ENCODE measurements at regions not wholly inside any gene's neighbourhood (a gene's known extent, or its start where the extent isn't known, plus 50 kb on each side); places are given as distances from the start of the nearest gene placed in this dataset.

DNA sequence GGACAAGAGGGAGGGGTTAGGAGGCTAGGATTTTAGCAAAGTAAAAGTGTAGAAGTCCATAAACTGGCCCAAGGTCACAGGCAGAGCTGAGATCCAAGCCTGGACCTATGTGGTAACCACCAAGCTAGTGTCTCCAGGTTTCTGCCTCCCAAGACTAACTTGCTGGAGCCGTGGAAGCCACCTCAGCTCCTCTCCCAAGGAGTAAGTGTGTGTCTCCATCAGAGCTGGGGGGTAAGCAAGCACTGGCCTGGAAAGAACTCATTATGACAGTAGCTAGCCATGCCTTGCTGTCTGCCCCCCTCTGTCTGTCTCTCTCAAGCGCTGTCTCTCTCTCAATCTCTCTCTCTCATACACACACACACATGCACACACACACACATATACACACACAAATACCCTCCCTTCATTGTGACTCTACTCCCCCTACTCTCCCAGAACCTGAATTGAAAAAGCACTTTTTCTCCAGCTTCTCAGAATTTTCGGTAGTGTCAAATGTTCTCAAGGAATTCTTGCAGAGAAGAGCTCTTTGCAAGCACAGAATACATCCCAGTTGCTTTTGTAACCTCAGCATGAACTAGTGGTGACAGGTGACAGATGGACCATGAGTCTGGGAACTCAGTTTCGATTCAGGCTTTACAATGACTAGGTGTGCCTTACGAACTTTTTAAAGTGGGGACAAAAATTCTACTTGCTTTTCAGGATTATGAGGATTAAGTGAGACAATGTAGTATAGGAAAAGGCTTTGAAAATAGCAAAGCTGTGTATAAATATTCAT, 238.0 kb upstream of the FGGY start:
- no peak for DNase-seq (ENCODE audit: low spot score)

DNA sequence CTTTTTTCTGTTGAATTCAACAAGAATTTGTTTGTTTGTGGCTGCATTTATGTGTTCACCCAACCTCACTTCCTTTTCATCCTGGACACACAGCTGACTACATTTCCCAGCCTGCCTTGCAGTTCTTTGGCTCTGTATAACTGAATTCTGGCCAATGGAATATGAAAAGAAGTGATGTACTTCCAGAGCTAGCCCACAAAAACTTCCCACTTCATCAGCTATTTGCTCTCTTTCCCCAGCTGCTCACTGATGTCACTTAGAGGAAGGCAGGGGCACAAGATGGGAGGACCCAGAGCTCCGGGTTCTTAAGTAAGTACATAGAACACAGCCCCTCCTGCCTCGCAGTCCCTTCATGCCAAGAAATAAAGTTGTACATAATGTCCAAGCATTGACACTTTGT, 235.0 kb upstream of the FGGY start:
- DNase-seq (ENCODE audit: low spot score) = no peak

DNA sequence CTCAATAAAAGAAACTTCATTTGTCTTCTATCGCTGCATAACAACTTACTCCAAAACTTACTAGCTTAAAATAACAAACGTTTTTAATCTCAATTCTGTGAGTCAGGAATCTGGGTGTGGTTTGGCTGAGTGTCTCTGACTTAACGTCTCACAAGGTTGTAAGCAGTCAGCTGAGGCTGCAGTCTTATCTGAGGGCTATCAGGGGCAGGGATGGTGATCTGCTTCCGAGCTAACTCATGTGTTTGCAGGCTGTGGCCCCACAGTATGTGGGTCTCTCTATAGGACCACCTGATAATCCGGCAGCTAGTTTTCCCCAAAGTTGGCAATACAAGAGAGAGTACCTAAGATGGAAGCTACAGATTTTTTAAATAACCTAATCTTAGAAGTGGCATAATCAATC, 234.2 kb upstream of the FGGY start:
- no peak for DNase-seq (ENCODE audit: low spot score)

GRCh38 chr1:59063501-59063900, 233.4 kb upstream of the FGGY start:
- DNase-seq (ENCODE audit: low spot score) = no peak

DNA sequence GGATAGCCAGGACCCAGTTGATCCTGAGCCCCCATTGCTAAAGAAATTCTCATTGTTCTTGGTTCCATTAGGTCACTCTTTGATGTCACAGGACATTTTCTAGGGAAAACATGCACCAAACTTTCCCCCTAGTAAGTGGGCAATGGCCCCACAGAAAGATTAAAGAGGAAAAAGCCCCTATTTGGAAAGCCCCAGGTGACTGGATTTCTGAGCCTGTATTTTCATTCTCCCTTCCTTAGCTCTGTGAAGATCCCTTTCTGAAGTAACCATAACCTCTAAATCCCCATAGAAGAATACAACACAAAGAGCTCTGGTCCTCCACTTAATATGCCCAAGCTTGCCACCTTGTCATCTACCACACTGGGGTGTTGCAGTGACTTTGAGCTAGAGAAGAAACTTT, 232.3 kb upstream of the FGGY start:
- DNase-seq (ENCODE audit: low spot score) = no peak

GRCh38 chr1:59066236-59066635, 230.7 kb upstream of the FGGY start:
- DNase-seq (ENCODE audit: low spot score) = no peak

GRCh38 chr1:59070610-59071009, 226.3 kb upstream of the FGGY start:
- DNase-seq (ENCODE audit: low spot score) = no peak

GRCh38 chr1:59071289-59071688, 225.6 kb upstream of the FGGY start:
- DNase-seq (ENCODE audit: low spot score) = no peak

GRCh38 chr1:59071876-59072582, 224.9 kb upstream of the FGGY start:
- no peak for DNase-seq (ENCODE audit: low spot score)

DNA sequence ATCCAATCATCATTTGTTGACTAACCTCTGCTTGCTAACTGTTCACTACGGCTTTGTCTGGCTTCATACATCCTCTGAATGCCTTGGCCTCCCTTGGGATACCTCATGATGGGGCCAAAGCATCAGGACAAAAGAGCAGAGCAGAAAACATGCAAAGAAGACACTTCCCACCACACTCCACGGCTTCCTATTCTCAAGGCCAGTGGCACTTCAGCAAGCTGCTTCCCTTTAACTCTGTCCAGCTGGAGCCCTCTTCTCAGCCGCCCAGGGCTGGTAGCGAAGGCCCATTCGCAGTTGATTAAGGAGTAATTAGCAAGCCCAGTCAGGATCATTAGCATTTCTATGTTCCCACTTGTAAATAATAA, 224.3 kb upstream of the FGGY start:
- DNase-seq (ENCODE audit: low spot score) = no peak

- DNase-seq (ENCODE audit: low spot score) = no peak
Observed at GRCh38 chr1:59074598-59074997, 222.3 kb upstream of the FGGY start.

DNA sequence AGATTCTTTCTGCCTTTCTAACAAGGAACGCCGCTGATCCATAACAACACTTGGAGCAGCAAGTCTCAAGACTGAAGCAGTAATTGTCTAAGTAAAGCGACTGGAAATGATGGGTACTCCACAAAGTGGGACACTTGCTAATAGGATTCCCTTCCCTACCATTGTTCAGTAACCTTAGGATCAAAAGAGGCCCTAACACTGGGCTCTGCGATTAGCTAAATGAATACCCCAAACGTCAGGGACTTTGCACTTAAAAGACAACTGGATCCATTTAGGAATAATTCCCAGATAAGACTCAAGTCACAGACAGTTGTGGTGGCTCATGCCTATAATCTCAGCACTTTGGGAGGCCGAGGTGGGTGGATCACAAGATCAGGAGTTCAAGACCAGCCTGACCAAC, 221.9 kb upstream of the FGGY start:
- no peak for DNase-seq (ENCODE audit: low spot score)

DNA sequence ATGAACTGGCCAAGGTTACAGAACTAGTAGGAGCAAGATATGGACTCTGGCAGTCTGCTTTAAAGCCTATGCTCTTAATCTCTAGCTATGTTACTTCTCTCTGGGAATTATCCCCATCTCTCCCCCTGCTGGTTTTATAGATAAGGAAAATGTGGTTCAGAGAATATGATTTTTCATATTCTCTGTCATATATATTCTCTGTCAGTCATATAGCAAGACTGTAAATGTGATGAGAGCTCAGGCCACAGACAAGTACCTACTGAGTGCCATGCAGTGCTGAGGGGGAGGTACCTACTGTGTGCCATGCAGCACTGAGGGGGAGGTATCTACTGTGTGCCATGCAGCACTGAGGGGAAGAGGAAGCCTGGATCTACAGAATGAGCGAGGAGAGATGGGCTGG, 220.3 kb upstream of the FGGY start:
- DNase-seq (ENCODE audit: low spot score) = no peak

GRCh38 chr1:59077466-59078069, 219.3 kb upstream of the FGGY start:
- no peak for DNase-seq (ENCODE audit: low spot score)

DNA sequence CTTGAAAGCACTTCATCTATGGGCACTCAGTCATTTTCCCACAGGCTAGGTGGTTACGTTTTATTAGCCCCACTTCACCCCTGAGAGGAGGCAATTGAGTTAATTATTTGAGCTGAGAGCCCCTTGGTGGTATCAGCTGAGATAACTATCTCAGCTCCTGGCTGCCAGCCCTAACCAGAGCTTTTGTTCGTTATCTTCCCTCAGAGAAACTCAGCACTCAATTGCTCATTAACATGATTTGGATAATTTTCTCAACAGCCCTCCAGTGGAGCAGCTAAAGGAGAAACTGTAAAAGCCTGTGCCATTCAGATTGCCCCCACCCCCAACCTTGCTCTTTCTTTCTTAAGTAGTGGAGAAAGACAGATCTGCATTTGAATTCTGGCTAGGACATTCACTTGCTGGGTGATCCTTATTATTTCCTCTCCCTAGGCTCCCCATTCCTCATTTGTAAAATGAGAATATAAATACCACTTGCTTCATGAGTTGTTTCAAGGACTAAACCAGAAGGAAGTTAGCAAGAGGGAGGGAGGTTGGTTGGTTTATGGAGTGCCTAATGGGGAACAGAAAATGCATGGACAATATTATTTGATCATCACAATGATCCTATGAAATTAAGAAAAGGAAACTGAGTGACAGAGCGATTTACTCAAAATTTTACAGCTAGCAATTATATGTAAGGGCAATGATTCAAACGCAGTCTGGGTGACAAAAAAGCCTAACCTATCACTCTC, 218.7 kb upstream of the FGGY start:
- no peak for DNase-seq (ENCODE audit: low spot score)

DNA sequence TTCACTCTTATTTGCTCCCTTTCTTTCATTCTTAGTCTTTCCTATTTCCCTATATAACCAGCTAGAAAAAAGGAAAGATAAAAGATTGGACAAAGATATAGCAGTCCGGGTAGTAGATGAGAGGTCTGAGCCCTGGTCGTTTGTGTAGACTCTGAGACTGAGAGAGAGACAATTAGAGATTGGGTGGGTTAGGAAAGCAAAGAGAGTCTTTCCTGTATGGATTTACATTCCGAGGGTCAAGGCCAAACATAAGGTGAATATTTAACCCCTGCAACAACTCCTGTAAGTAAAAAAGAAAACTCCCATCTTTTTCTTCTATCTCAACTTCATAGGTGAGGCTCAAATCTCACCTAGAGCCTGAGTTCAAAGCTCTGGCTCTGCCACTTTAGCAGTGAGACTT, 218.0 kb upstream of the FGGY start:
- no peak for DNase-seq (ENCODE audit: low spot score)

DNA sequence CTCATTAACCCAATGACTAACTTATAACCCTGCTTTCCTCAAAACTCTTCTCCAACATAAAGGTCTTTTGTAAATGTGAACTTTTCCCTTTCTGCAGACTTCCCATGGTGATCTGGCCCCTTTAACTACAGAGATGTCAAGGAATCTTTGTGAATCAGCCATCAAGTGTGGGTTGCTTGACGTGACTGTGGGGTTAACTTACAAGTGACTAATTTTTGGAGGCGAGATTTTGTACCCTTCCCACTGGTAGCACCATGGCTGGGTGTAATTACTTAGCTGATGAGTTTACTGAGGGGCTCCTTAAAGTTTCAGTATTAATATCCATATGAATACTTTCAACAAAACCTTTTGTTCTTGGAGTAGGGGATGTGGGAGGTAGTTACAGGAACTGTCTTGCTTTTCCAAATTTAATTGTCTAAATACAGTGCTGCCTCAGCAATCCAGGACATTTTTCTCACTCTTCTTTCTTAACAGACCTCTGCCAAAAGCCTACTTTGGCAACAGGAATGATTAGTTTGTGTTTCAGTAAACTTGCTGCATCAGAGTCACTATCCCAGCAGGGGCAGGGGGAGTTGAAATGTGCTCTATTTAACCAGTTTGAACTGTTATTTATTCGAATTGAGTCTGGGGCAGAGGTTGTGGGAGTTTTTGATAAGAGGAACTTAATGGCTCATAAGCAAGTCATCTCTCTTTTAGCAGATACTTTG, 217.3 kb upstream of the FGGY start:
- DNase-seq (ENCODE audit: low spot score) = no peak

DNA sequence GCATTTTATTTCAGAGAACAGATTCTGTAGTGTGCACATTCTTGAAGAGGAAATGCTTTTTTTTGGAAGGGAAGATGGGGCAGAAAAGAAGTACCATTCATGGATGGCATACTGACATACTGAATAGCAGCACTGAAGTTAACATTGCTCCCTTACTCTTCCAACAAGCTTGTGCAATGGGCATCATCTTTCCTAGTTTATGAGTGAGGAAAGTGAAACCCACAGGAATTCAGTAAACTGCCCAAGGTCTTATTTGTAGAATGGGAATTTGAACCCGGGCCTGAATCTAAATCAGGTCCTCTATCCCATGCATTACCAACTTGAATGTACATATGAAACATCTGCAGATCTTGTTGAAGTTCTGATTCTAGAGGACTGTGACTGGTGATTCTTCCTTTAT, 215.7 kb upstream of the FGGY start:
- DNase-seq (ENCODE audit: low spot score) = no peak

DNA sequence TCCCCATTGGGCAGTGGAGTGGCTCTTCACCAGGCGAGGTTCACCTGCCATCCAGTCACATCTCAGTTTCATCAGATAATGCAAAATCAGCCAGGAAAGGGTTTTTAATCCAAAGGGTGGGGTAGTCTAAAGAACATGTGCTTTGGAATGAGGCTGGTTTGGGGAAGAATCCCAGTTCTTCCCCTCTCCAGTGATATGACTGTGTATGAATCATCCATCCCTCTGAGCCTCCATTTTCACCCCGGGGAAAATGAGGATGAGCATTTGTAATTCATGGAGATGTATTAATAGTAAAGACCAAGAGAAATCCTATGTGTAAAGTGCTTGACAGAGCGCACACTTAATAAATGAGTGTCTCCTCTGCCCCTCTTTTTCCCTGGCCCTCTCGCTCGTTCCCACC, 215.1 kb upstream of the FGGY start:
- no peak for DNase-seq (ENCODE audit: low spot score)

GRCh38 chr1:59083946-59084865, 212.7 kb upstream of the FGGY start:
- DNase-seq (ENCODE audit: low spot score) = no peak

DNA sequence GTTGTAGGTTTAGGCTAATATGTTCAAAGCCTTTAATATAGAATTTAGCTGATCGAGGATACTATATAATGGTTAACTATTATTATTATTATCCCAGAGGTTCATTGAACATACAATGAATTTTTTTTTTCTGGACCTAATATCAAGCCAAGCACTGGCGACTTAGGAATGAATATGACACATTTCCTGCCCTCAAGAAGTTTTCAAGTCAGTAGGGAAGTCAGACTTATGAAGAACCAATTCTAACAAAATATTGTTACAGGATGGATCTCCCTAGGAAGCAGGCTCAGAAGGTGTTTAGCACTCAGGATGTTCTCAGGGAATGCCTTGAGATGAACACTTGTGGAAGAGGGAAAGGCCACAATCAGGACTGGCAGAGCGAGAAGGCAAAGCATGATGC, 211.8 kb upstream of the FGGY start:
- DNase-seq (ENCODE audit: low spot score) = no peak

Measured in D341Med (cell line).